Endothelial cell of umbilical vein (primary cell): ENCODE measurements at regions not wholly inside any gene's neighbourhood (a gene's known extent, or its start where the extent isn't known, plus 50 kb on each side); places are given as distances from the start of the nearest gene placed in this dataset.

Source experiments
- GATA2 ChIP-seq: IDR thresholded peaks from 2 replicates; pipeline ENCODE4 v1.7.0; 2011; ENCODE audit warnings: low read depth, mild to moderate bottlenecking, moderate library complexity, mixed read lengths, low read length; ENCODE audit not compliant: insufficient read length, insufficient read depth
- TF ChIP-seq, protein P1 (sequence below), 2 donors: IDR thresholded peaks; 1 replicate in 1 of 2; 2 replicates in 1 of 2; pipeline ENCODE4 v1.5.1; 2011; ENCODE audit warnings: low read length in 2 of 2, mild to moderate bottlenecking in 2 of 2, moderate library complexity in 2 of 2, control low read depth in 1 of 2, inconsistent platforms in 1 of 2, low read depth in 1 of 2; ENCODE audit not compliant: insufficient read depth in 1 of 2; ENCODE audit errors: extremely low read depth in 1 of 2
- TF ChIP-seq, protein P2 (sequence below): IDR thresholded peaks from 2 replicates; pipeline ENCODE4 v1.6.1; 2011; ENCODE audit not compliant: insufficient read depth, insufficient read length

DNA sequence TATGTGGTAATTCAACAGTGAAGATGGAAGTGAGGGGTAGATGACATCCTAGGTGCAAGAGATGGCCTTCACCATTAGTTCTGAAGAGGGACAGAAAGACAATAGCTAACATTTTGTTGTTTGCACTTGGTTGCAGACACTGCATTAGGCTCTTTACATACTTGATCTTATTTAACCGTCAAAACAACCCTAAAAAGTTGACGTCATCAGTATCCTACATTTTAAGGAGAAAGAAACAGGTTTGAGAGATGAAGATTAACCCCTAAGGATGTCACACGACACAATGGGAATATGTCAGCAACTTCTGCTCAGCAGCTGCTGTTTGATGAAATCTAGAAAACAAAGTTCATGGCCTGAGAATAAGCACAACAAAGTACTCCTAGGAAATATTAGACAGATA lies 72.6 kb upstream of the MC3R start:
- TF ChIP-seq, protein P1, sequence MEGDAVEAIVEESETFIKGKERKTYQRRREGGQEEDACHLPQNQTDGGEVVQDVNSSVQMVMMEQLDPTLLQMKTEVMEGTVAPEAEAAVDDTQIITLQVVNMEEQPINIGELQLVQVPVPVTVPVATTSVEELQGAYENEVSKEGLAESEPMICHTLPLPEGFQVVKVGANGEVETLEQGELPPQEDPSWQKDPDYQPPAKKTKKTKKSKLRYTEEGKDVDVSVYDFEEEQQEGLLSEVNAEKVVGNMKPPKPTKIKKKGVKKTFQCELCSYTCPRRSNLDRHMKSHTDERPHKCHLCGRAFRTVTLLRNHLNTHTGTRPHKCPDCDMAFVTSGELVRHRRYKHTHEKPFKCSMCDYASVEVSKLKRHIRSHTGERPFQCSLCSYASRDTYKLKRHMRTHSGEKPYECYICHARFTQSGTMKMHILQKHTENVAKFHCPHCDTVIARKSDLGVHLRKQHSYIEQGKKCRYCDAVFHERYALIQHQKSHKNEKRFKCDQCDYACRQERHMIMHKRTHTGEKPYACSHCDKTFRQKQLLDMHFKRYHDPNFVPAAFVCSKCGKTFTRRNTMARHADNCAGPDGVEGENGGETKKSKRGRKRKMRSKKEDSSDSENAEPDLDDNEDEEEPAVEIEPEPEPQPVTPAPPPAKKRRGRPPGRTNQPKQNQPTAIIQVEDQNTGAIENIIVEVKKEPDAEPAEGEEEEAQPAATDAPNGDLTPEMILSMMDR (IDR thresholded peaks at IDR 0.05; ENCODE audit: extremely low read depth in 1 of 2, insufficient read depth in 1 of 2, low read depth in 1 of 2, low read length in 2 of 2) = no peak
- no peak for TF ChIP-seq GATA2
- TF ChIP-seq, protein P2, sequence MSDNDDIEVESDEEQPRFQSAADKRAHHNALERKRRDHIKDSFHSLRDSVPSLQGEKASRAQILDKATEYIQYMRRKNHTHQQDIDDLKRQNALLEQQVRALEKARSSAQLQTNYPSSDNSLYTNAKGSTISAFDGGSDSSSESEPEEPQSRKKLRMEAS = no peak
